HG03097 (cell line): ENCODE measurements at regions not wholly inside any gene's neighbourhood (a gene's known extent, or its start where the extent isn't known, plus 50 kb on each side); places are given as distances from the start of the nearest gene placed in this dataset.

Source experiments
- ATAC-seq: cut with Tn5 transposase; IDR thresholded peaks from one replicate; pipeline ENCODE4 v1.9.1; 2021; ENCODE audit not compliant: unreplicated experiment, low FRiP score

DNA sequence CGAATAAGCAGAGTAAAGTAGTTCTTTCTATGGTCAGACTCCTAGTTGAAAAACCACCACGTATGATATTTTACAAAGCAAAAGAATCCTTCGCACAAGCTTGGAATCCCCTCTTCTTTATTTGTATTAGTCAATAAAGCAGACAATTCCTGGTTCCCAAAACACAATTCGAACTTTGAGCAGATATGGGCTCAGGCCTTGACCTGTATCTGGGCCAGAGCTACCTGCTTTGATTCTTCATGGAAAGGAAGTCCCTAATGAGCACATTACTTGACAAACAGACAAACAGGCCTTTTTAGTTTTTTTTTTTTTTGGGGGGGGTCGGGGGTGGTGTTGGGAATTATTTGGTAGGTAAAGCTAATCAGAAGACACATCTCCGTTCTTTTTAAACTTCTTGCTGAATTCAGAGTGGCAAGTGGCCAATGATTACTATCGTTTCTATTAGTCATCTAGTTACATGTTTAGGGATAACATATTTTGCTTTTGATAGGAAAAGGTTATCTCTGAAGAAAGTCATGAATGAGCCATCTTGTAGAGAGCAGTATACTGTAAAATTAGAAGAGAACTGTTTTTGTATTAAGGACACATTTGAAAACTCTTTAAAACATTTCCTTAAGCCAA lies 116.6 kb upstream of the HMHB1 start:
- ATAC-seq = no peak

DNA sequence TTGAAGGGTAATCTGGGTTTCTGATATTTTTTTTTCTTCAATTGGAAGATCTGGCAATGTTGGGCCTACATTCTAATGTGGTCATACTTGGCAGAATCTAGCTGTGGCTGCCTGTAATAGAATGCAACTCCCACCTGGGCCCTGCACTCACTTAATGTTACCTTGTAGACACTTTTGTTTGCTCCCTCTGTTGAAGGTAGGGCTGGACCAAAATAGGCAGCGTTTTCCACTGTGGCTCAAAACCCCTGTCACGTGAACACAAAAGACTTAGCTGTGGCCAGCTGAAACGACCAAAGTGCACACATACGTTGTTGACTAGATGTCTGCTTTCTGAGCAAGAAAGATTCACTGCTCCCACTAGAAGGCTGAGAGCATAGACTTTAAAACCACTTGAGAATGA lies 117.6 kb upstream of the HMHB1 start:
- ATAC-seq = no peak

DNA sequence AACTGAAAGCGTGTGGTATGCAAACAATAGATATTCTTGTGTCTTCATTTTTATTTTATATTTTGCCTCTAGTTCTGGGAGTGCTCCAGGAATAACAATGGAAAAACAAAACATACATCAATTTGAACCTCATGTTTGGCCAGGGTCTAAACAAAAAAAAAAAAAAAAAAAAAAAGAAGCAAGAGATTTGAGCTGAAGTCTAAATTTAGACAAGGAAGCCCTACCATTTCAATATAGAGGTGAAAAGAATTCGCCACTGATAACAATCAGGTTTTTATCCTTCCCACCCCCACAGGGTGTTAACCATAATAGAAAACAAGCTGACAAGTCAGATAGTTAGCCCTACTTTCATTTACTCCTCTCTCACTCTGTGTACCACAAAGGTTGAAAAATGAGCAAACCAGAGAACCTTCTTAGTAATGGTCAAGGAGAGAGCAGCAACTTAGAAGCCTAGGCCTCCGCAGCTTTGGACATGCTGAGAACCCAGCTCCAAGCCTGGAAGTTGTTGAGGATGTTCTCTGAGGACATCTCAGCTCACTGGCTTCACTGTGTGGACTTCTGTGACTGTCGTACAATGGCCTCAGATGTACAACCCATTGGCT lies 118.2 kb upstream of the HMHB1 start:
- ATAC-seq = no peak

DNA sequence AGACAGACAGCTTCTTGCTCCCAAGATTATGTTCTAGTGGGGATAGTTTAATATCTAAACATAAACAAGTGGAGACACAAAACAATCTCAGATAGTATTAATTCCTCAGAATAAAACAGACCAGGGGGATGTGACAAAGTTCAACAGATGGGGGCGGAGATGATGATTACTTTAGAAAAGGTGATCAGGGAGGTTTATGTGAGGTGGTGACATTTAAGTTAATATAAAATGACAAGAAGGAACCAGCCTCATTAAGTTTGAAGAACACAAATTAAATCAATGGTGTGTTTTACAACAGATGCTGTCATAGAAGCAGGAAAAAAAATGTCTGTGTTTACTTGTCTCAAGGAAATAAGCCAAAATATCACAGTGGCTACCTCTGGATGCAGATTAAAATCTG lies 119.6 kb upstream of the HMHB1 start:
- no peak for ATAC-seq

DNA sequence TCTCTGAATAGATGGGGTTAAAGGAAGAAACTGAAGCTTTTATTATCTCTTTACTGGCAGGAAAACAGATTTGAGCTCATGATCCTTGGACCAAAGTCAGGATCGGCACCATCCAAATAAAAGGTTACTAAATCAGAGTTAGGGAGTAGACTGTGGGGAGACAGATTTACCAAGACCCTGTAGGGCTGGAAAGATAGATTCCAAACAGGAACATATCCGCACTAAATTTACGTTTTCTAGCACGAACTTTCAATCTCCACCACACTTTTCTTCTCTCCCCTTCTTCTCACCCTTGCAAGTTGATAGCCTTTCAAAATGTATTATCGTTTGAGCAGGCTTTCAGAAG lies 120.0 kb upstream of the HMHB1 start:
- no peak for ATAC-seq

DNA sequence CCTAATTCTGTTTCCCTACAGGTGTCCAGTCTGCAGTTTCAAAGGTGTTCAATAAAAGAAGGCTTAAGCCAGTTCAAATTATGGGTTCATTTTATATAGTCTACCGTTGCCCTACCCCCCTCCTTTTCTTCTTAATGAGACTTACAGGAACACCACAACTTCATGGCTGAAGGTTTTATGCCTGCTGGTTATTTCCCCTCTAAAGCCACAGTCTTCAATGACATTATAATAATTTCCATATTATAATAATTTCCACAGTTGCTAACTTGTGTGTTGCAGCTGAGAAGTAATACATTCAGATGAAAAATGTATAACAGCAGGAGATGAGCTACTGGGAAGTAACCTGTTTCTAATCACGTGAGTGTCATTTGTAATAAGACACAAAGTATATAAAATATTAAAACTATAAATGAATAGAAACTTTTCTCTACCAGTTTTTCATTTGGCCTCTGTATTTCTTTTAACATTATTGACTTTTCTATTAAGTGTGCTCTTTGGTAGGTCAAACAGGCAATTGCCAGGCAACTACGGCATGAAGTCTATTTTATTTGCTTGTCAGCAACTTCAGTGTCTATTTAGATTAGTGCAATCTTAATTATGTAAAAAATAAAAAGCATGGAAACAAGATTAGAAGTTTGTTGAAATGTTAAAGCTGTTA lies 120.5 kb upstream of the HMHB1 start:
- ATAC-seq = no peak

DNA sequence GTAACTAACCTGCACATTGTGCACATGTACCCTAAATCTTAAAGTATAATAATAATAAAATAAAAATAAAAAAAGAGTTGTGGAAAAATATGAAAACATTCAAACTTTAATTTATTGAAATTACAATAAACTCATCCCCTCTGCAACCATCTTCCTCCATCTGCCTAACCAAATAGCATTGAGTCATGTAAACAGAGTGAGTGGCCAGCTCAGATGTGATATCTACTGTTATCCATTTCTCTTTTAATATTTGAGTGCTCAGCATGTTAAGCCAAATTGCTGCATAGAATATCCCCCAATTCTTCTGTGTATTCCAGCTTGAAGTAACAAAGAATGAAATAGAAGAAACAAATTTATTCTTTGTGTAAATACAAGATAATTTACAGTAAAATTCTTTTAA lies 124.4 kb upstream of the HMHB1 start:
- no peak for ATAC-seq

DNA sequence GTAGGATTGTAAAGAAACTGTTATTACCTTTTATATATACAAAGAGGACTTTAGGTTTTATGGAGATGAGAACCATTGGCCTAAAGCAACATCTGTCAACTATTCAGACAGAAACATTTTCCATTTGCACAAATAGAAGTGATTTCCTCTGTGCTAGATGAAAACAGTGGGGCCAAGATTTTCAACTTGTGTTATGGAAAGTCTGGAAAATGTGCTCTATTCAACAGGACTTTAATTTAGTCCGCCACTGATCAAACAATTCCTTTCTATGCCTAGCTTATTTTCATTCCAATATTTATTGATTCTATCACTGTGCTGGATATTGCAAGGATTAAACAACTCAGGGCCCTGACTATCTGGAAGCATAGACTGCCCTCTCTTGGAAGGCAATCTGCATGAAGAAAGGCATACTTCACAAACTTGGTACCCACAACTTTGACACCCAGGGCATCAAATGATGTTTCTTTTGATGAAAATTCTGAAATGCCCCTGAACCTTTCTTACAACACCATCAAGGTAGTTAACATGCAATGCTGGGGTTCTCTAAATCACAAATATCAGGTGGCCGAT lies 126.6 kb upstream of the HMHB1 start:
- no peak for ATAC-seq

DNA sequence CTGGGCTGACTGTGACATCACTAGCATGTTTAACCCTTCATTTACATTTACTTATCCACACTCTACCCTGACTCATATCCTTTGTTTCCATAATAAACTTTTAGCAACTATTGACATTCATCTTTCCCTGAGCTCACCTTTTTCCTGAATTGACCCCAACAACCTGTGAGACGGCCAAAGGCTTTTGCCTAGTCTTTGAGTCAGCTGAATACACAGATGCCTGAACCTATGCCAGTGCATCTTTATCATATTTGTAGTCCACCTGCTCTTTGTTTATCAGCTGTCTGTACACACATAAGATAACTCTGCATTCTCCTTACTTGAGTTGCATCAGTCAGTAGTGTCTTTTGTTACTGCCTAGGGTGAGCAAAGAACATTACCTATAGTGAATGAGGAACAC lies 128.5 kb upstream of the HMHB1 start:
- no peak for ATAC-seq

DNA sequence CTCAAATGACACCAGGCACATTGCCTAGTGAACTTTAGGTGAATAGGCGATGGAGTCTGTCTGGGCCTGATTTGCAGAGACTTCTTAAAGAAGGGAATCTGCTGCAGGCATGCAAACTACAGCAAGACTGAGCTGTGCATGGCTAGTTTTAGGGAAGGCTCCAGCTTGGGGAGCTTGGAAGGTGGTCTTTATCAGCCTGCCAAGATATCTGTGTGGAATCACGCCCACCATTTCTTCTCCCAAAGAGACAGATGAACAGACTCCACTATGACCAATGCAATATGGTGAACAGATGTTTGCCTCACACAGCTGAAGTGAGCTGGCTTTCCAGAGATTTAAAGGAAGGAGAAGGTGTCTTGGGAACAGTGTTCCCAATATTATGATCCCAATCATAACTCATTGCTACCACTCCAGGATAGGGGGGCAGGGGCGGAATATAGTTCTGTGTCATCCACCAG lies 129.0 kb upstream of the HMHB1 start:
- ATAC-seq = no peak

DNA sequence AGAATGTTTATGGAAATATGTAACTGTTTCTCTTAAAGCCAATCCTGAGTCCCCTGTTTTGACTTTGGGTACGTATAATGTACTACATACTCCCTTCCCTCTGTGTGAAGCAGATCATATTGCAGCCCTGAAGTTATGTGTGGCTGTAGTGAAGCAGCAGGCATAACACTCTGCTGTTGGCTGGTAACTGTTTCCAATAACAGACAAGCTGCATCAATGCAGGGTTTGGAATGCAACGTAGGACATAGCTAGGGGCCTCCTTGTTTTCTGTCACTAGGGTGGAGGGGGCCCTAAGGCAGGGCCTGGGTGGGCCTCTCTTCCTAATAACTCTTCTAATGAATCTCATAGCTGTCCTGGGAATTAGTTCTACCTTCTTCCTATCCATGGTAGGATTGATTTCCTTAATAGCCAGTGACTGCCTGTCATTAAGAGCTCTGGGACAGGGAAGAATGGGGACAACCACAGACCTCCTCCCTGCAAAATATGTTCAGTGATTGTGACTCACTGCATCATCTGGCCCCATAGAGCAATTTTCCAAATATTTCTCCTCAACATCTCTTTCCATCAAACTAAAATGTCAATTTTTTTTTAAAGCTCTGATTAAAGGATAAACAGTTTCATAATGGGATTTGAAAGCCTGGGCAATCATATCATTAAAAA lies 129.6 kb upstream of the HMHB1 start:
- ATAC-seq = no peak

DNA sequence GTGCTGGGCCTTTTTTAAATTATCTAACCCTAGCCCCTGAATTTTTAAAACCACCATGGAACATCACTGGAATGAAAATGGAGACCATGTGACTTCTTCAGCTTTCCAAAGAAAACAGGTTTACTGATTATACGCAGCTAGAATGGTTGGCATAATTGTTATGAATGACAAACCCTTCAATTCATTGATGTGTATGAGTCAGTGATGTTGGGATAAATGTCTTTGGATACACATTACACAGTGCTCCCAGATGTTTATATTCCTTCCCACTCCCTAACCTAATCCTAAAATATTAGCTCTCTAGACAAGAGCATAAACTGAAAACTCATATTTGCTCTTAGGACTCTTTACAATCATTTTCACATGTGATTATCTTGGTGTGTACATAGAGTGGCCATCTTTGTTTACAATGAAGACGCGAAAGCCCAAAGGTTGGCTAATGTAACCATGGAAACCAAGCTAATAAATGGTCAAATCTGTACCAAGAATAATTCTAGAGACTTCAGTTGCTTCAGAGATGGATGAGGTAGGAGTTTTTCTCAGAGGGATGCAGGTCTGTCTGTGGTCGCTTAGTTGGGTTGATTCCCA lies 131.2 kb upstream of the HMHB1 start:
- ATAC-seq = no peak

DNA sequence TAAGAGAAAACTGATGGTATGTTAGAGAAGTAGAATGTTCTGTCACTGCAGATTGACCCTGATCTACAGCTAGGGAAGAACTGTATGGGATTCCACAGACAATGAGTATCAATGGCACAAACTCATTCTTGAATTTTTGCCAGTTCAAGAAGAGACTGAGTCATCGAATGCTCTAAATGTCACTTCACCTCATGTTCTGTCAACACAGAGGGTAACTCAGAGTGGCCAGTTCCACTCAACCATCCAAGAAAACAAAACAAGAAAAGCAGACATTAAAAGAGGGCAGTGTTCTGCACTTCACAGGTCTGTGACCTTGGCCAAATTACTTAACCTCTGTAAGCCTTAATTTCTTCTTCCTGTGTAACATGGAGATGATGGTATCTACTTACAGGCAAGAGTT lies 132.2 kb upstream of the HMHB1 start:
- no peak for ATAC-seq

DNA sequence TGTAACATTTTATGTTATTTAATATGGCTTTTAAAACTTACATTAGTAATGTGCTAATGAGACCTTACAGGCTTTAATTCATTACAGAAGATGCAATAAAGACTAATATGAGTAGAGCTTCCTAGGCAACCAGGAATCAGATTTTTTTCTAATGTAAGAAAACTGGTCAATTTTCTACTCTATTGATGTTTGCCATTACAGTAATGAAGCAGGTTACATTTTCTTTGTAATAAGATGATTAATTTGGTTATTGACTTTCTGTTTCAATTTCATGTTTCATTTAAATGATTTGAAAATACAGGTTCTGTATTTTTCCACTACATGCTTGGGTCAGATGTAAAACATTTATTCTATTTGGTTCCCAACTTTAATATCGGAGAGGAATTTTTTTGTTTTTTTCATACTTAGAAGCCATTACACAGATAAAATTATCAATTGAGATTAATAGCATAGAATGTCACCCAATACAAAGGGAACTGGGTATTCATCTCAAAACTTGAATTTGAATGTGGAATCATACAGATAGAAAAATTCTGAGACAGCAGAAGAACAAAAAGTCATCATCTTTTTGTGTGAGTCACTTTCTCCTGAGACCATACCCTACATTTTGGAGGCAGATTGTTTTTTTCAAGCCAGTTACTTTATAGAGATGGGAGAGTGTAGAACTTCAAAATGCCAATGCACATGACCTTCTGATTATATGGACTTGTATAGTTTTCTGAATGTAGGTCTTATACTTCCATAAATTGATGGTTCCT lies 133.6 kb upstream of the HMHB1 start:
- ATAC-seq = no peak

DNA sequence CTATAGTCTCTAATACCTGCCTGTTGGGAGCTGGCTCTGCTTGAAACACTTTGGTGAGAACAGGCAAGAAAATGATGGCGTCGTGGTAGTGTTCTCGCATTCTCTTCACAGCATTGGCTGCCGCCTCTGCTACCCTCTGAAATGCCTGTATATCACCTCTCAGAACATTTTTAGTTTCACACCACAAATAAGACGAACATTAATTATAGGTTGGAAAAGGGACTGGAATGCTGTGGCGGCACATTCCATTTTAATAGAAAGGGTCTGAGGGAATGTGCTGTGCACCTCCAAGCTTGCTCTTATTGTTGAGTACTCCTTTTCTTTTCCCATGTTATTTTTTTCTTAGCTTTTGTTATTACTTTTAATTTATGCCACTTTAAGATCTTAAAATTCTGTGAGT lies 134.6 kb upstream of the HMHB1 start:
- no peak for ATAC-seq

DNA sequence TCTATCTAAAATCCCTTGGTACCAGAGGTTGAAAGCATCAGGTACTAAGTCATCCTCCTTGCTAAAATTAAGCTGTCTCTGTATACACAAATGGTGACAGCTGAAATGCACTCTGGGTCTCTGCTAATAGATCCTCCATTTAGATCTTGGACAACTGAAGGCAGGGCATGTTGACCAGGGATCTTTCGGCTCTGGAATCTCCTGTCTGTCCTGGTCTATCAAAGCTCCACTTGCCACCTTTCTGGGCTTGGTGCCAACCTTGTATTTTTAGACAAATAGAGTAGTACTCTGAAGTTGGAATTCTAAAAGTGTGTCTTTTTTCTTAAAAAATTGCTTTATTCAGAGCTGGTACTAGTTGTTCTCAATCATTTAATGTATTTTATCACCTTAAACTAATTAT lies 135.2 kb upstream of the HMHB1 start:
- no peak for ATAC-seq

DNA sequence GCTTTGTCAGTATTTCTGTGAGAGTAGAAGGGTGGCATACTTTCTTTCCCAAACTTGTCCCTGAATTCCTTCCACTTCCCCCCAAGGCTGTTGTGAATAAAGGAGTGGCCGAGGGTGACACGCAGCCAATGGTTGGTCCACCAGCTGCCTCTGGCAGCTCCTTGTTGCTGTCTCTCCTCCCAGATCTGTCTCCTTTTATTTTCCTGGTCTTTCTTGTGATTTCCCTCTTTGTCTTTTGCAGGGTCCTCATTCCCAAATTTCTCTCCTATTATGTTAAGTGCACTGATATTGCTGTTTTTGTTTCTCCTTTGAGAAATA lies 137.5 kb upstream of the HMHB1 start:
- no peak for ATAC-seq

DNA sequence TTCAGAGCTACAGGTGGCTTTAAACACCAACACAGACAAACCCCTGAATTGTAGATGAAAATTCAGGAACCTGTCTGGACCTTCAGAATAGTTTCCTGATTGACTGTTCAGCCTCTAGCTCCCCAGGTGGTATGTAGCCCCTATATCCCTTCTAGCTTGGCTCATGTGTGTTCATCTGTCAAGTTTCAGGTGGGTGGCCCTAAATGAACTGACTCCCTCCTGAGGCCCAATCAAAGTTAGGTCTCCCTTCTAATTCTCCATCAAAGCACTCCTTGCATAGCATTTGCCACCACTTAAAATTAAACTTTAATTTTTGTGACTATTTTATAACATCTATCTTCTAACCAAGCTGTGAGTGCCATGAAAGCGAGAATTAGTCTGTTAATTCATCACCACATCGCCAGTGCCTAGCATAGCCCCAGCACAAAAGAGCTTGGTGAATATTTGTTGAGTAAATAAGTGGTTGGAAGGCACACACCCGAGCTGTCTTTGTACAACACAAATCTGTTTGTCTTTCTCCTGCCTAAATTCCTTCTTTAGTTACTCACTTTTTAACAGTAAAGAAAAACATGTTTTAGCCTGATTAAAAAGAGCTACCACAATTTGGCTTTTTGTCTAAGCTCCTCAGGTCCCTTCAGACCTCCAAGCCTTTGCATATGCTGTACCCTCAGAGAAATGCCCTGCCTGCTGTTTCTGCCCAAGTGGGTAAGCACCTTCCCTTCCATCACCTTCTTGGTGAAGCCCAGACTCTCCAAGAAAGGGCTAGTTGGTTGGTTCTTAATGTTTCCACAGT lies 138.1 kb upstream of the HMHB1 start:
- no peak for ATAC-seq

DNA sequence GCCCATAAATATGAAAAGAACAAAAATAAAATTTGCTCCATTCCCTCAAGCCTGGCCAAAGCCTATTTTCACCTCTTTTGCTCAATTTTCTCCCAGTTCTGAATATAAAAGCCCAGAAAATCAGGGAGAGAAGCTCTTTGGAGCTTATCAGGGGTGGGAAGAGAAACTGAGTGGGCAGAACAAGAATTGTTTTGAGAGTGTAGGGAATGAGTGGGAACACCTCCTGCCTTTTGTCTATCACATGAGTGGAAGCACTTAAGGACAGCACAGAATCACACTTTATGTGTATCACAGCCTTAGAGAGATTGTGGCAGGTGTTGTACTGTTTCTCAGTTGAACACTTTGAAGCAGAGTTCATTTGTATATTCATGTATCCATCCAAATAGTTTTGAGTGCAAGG lies 139.2 kb upstream of the HMHB1 start:
- ATAC-seq = no peak
